Renal cortex interstitium (tissue), 11 donors: ENCODE measurements at regions not wholly inside any gene's neighbourhood (a gene's known extent, or its start where the extent isn't known, plus 50 kb on each side); places are given as distances from the start of the nearest gene placed in this dataset.

Experiments used
- DNase-seq, 11 donors: peaks; one replicate each; pipeline ENCODE4 v3.0.0-alpha.2; 2013; ENCODE audit warnings: low read depth in 9 of 11, low spot score in 4 of 11; ENCODE audit errors: extremely low read depth in 1 of 11

DNA sequence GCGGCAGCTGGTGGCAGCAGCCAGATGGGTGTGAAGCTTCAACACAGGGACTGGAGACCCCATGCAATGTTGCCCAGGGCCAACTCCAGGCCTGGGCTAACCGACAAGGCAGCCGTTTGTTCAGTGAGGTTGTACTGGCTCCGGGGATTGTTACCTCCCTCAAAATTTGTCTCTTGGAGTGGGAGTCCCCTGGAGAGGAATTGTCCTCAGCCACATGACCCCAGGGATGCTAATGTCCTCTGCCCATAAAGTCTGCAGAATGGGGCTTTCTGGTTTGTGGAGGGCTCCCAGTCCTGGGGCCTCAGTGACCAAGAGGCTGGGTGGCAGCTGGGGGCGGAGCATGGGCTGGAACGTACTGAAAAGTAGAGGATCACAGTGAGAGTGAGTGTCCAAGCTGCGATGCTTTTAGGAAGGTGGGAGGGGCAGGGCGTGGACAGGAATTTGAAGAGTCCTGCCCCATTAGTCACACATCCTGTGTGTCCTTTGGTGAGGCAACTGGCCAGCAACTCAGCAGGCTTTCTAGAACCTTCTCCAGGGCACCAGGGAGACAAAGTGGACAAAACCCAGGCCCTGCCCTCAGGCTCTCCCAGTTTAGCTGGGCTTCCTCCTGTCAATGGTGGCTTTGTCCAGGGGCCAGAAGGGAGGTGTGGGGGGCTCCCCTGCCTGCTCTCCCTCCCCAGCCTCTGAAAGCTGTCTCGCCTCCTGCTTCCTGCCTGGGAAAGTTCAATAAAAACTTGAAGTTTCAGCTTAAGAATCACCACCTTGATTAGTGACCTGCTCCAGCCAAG, 114.0 kb downstream of the NSG2 start:
- DNase-seq = no peak

DNA sequence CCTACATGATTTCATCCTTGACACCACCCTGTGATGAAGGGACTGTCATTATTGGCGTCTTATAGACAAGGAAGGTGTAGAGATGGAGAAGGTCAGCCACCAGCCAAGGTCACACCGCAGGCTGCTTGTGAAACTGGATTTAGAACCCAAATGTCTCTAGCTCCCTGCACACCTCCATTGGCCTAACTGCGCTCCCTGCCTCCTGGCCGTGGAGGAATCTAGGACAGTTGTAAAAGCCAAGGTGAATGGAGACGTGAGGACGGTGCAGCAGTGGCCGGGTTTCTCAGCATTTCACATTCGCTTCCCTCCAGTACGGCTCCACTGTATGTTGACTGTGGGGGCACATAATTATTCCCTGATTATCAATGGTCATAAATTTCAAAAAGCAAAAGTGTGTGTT, 119.9 kb downstream of the NSG2 start:
- DNase-seq = no peak

DNA sequence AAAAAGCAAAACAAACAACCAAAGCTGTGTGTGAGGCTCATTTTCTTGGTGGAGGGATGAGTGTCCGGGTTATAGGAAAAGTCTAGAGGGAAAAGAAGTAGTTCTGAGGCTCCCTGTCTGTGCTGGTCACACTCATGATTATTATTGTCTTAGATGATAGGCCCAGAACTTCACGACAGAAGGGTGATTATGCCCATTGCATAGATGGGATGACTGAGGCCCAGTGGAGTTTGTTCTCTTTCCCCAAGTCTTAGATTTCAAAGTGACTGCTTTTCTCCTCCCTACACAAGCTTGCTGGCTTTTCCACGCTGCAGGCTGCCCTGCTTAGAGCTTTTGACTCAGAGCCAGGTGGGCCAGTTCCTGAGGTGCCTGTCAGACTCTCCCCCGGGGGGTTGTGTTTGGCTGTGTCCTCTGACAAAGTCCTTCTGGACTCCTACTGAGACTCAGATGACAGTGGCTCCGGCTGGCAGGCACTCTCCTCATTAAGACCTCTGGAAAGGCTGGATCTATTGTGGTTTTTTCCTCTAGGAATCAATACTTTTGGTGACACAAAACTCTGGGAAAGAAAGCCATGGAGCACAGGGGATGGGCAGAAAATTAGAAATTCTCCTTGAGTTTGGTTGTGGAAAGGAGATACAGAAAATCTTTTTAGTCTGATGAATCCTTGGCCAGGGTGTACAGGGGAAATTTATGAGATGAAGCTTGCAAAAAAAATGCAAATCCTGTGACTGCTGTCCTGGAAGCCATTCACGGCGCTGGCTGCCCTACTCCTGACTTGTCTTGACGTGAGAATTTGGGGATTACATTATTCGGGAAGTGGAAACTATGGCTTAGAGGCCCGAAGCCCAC, 120.9 kb downstream of the NSG2 start:
- no peak for DNase-seq

DNA sequence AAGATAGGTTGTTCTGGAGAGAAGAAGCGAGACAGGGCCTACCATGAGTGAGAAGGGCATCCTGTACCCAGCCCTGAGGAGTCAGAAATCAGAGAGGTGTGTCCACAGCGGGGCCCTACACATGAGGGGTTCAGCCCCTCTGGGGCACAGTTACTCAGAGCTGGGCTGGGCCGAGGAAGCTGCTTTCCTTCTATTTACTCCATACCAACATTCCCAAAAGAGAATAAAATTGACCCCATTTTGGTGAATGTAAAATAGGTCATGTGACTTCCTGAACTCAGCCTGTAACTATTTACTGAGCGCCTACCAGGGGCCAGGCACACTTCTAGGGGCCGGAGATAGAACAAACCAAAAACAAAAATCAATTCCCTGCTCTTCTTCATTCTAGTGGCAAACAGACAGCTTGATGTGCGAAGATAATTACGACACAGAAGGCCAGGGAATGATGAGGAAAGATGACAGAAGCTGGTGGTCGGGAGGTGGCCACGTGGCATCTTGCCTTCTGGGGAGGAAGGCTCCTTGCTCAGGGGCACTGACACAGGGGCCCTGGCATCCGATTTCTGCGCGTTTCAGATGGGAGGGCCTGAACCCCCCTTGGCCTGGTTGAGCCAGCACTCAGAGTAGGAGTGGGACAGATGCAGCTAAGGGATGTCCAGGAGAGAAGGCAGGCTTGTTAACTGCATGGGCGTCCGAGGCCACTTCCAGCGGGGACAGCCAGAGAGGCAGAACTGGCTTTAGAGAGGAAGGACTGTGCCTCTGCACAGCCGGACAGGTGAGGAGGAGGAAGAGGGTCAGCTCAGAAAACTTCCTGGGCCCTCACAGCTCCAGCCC, 121.8 kb downstream of the NSG2 start:
- no peak for DNase-seq

DNA sequence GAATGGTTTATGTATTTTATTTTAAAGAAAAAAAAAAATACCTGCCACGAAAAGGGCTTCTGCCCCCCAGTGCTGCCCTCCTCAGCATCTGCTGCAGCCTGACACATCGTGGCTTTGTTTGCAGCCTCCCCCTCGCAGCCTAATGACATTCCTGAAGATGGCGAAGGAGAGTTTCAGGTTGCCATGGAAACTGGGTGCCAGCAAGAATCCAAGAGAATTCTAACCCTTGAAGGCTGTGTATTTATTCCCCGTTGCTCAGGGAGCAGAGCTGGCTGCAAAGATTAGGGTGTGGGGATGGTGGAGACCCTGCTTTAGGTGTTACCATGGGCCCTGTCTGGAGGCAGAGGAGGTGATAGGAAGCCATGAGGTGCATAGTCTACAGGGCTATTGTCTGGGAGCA, 126.6 kb downstream of the NSG2 start:
- DNase-seq = peak in 5 of 11 donors; percentile 13 to 29 (median 17)

DNA sequence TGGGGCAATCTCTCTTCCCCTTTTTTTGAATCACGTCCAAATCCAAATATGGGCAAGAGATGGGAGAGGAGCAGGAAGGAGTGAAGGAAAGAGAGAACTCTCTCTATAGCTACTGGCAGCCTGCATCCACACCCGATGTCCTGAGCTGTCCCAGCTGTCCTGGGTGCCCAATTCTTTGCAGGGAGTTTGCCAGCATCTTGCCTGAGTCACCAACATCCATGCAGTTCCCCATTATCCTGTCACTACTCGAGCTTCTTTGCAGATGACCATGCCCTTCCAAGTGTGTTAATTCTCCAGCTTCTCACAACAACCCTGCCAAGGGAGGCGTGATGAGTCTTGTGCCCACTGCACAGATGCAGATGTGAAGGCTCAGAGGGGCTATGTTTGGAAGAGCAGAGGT, 127.1 kb downstream of the NSG2 start:
- DNase-seq = no peak

DNA sequence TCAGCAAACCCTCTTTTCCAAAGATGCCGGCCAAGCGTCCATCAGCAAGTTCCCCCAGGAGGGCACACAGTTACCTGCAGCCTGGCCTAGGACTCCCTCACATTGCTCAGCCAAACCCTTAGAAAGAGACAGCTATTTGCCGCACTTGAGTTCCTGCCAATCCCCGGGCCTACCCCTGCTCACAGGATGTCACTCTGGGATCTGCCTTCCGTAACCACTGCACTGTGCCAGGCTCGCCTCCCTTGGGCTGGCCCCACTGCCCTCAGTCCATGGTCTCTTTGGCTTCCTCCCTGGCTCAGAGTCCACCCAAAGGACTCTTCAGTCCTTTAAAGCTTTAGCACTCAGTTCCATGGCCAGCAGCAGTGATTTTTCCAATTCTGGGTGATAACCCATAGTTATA, 128.3 kb downstream of the NSG2 start:
- no peak for DNase-seq

DNA sequence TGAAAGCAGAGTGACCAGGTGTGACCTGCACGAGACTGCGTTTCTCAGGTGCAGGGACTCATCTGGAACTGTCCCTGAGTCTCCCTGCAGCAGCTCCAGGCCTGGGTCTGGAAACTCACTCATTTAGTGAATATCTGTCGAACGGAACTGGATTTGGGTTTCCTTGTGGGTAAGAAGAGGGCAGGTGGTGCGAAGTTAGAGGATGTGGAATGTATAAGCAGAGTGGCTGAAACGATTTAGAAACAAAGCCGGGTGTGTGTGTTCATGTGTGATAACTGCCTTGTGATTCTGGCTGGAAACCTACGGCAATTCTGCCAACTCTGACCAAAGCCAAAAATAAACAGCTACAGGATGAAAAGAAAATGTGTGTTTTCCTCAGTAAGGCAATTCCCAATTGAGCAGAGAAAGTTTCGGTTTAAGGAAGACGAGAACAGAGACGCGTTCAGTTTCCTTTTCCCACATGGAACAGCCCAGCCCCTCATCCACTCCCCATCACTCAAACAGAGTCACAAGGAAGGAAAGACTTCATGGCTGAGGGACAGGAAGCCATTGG, 130.3 kb downstream of the NSG2 start:
- DNase-seq = no peak

DNA sequence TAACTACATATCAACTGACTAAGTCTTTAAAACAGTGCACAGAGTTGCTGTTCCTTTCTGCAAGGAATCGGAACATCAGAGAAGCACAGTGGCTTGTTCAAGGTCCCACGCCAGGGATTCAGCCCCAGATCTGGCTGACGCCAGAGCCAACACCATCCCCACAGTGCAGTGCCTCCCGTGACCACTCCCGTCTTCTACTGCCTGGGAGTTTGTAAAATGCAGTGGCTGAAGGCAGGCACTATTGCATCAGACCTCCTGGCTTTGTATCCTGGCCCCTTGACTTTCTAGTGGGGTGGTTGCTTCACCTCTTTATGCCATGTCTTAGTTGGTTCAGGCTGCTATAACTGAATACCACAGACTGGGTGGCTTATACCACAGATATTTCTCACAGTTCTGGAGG, 131.0 kb downstream of the NSG2 start:
- DNase-seq = no peak

DNA sequence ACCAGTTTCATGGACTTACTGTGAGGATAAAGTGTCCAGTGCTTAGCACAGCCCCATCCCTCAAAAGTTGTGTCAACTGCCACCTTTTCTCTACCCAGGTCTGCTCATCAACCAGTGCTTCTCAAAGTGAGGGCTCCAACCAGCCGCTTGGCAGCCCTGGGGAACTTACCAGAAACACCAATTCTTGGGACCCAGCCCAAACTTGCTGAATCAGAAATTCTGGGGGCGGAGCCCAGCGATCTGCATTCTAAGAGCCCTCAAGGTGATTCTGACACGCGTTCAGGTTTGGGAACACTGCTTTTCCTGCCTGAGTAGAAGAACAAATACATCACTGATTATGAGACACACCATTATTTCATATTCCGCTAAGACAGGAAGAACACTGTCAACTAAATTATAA, 132.0 kb downstream of the NSG2 start:
- no peak for DNase-seq

DNA sequence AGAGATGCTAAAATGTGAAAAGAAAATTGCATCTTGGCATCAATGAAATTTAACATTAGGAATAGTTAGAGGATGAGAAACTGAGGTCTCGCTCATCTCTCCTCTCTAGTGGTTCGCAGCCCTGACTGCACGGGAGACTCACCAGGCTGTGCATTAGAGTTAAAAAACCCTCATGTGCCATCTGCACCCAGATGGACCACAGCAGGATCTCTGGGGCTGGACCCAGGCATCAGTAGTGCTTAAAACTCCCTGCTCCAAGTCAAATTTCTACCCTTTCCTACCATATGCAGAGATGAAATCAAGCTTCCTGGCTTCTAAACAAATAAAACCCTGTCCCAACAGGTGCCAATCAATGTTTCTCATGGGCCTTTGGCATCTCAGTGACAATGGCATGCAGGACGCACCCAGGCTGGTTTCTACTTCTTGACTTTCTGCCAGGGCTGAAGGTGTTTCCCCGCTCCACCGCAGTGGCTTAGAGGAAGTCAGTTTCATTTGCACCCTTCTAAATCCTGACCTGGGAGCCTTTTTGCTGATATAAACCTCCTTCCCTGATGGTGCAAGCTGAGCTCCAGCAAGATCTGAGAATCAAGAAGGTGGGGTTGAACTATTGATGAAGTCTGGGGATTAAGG, 132.6 kb downstream of the NSG2 start:
- no peak for DNase-seq

DNA sequence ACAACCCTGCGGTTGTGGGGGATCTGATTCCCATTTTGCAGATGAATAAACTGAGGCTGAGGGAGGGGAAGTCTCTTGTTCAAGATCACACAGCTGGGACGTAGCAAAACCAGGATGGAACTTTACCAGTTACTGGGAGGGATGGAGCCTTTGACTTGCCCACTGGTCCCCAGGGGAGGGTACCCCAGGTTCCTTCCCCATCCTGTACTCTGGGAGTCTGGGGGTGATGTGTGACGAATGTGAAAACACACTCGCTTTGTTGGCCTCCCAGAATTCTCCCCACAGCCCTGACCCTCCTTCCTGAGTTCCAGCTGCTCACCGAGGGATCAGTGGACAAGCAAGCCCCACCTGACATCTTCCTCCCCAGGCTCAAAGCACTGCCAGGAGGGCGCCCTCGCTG, 135.1 kb downstream of the NSG2 start:
- DNase-seq = no peak

DNA sequence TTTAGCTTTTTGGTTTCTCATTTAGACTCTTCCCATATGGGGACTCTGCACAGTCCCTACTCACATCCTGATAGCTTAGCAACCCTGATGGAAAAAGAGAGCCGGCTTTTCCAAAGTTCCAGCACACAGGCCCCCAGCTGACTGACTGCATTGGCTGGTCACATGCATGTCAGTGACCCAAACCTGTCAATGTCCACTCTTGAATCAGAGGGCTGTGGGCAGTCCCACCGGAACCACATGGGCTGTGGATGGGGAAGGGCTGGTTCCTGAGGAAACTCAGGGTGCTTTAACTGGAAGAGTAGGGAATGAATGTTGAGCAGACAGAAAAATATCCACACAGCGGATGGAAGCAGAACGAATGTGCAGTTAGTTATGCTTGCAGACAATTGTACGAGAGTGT, 136.6 kb downstream of the NSG2 start:
- DNase-seq = no peak

DNA sequence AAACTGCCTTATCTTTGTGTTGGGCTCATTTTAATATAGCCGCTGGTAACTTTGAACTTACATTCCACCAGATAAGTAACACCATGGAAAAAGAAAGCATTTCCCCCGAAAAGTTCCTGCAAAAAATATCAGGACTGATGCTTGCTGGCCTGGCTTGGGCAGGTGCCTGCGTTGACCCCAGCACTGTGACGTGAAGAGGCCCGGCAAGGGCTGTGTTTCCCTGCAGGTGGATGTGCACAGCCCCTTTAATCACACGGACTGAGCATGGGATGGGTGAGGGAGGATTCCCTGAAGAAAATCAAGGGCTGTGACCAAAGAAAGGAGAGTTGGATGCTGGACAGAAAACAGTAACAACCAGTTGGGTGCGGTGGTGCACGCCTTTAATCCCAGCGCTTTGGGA, 138.2 kb downstream of the NSG2 start:
- no peak for DNase-seq

DNA sequence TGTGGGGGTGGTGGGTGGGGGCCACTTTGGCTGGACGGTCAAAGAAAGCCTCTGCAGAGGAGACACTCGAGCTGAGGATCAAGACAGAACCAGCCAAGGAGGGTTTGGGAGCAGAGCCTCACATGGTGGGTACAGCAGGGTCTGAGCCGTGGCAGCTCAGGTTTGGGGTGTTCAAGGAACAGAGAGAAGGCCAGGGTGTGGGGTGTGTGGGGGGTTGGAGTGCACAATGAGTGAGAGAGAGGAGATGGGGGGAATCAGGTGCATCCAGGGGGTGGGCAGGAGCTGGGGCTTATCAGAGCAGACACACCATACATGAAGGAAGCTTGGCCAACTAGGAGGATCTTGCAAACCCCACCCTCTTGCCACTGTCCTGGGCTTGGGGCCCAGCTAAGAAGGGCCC, 140.0 kb downstream of the NSG2 start:
- no peak for DNase-seq

DNA sequence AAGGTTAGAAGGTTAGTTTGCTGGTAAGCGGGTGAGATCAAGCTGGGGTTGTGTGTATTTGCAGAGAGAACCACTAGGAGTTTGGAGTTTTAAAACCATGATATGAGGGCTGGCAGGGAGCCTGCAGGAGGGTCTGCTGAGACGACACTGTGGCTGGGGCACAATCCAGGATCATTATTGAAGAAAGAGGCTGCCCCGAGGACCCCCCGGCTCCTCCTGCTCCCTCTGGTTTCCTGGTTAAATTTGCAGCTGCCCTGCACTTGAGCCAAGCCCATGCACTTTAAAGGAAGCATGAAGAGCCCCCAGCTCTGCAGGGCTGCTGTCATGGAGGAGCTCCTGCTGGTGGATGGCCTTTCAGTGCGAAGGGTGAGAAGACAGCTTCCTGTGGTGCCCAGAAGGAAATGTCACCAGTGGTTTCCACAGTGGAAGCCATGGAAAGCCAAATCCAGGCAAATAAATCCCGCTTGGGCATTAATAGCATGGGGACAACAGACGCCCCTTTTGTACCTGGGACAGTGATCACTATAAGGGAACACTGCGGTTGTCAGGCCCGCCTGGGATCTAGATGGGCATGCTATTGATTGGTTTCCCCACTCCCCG, 140.7 kb downstream of the NSG2 start:
- no peak for DNase-seq

DNA sequence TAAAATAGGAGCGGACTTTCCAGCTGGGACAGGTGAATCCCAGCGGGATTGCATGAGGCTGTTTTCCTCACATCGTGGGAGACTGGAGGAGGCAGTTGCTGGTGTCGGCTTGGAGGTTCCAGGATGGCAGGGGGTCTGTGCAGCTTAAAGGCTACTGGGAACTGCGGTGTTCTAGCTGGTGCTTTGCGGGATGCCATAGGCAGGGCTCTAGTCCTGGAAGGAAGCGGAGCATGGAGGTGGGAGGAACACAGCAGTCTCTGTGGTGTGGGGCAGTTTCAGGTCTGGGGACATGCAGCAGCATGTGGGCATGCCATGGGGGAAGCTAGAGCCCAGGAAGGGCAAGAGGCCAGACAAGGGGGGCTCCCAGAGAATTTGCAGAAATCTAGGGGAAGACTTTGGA, 141.5 kb downstream of the NSG2 start:
- DNase-seq = no peak

DNA sequence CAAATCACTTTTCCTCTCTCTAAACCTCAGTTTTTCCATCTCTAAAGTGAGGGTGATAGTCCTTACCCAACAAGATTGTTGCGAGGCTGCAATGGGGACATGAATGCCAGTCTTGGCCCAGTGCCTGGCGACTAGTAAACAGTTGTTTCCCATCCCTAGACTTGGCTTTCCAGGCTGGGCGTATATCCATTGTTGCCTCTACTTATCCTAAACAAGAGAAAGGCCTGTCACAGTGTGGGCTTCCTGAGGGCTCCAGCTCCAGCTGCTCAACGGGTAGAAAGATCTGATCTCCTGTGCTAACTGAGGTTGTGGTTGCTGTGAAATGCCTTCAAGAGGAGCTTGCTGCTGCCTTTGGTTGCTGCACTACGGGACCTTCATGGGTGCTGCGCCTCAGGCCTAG, 142.0 kb downstream of the NSG2 start:
- no peak for DNase-seq

DNA sequence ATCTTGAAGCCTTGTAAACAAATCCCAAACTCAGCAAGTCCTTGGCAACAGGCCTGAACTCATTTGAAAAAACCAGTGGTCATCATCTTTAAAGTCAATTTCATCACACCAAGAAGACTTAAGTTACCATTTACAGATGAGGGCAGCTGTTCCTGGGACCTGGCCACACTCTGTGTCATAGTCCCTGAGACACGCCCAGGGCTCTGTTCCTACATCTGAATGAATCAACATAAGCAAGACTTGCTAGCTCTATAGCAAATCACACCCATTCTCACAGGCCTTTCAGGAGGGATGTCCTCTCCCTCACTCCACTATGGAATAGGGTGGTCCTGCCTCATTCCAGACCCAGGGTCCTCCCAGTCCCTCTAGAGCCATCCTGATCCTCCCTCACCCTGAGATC, 142.8 kb downstream of the NSG2 start:
- DNase-seq = no peak
